GM18502 (cell line): ENCODE measurements at regions not wholly inside any gene's neighbourhood (a gene's known extent, or its start where the extent isn't known, plus 50 kb on each side); places are given as distances from the start of the nearest gene placed in this dataset.
A peak's percentile ranks its signal among the peaks of the same experiment; 100 is the strongest.

Experiments used
- ATAC-seq: cut with Tn5 transposase; IDR thresholded peaks from one replicate; pipeline ENCODE4 v1.9.1; 2021; ENCODE audit warnings: mild to moderate bottlenecking; ENCODE audit not compliant: unreplicated experiment, poor library complexity

- no peak for ATAC-seq
These were observed 309.1 kb downstream of the SOX4 start for GRCh38 chr6:21902628-21903169.

- ATAC-seq = no peak
These were observed 312.0 kb downstream of the SOX4 start for GRCh38 chr6:21905531-21905930.

GRCh38 chr6:21906826-21907225 is 313.3 kb downstream of the SOX4 start:
- no peak for ATAC-seq

GRCh38 chr6:21907291-21907690 is 313.7 kb downstream of the SOX4 start:
- no peak for ATAC-seq

- ATAC-seq = no peak
These were observed 314.8 kb downstream of the SOX4 start for GRCh38 chr6:21908161-21908848.

GRCh38 chr6:21909321-21909720 is 315.8 kb downstream of the SOX4 start:
- ATAC-seq = no peak

- no peak for ATAC-seq
These were observed 317.7 kb downstream of the SOX4 start for GRCh38 chr6:21911208-21911607.

GRCh38 chr6:21912151-21912832 is 318.7 kb downstream of the SOX4 start:
- ATAC-seq = no peak

- ATAC-seq = peak; percentile 69
These were observed 320.8 kb downstream of the SOX4 start for GRCh38 chr6:21914121-21914973.

- no peak for ATAC-seq
These were observed 322.2 kb downstream of the SOX4 start for GRCh38 chr6:21915707-21916260.

- no peak for ATAC-seq
These were observed 324.5 kb downstream of the SOX4 start for GRCh38 chr6:21918041-21918440.

GRCh38 chr6:21918666-21919065 is 325.1 kb downstream of the SOX4 start:
- no peak for ATAC-seq

- ATAC-seq = no peak
These were observed 328.5 kb downstream of the SOX4 start for GRCh38 chr6:21922086-21922485.

- ATAC-seq = no peak
These were observed 330.5 kb downstream of the SOX4 start for GRCh38 chr6:21924002-21924401.

GRCh38 chr6:21928827-21929226 is 335.3 kb downstream of the SOX4 start:
- no peak for ATAC-seq

GRCh38 chr6:21931641-21932335 is 338.2 kb downstream of the SOX4 start:
- no peak for ATAC-seq

GRCh38 chr6:21933351-21933750 is 339.8 kb downstream of the SOX4 start:
- no peak for ATAC-seq

- no peak for ATAC-seq
These were observed 341.6 kb downstream of the SOX4 start for GRCh38 chr6:21935142-21935541.

- peak; percentile 65 for ATAC-seq
These were observed 342.0 kb downstream of the SOX4 start for GRCh38 chr6:21935561-21936028.

GRCh38 chr6:21937466-21937865 is 343.9 kb downstream of the SOX4 start:
- ATAC-seq = no peak
